Left cardiac atrium (tissue), 4 donors: ENCODE measurements at regions not wholly inside any gene's neighbourhood (a gene's known extent, or its start where the extent isn't known, plus 50 kb on each side); places are given as distances from the start of the nearest gene placed in this dataset.
"Not testable (repeated sequence)": the region's sequence is repeated elsewhere in the genome, so short reads cannot be mapped to it uniquely, and the experiment has no call there.

ENCODE experiments used
- ATAC-seq, 2 donors: fragments of 200-7000 bp; cut with Tn5 transposase; one replicate each; pipeline ENCODE4 v1.9.1; 2020; ENCODE audit warnings: mild to moderate bottlenecking in 2 of 2, moderate library complexity in 2 of 2
- DNase-seq: peaks from one replicate; pipeline ENCODE4 v3.0.0-alpha.2; 2020
- intact Hi-C, 2 donors: fragments of 100-400 bp; cut with DNase I; formaldehyde crosslinking; loops; one replicate each; pipeline versions ENCODE4 v1.14.1 to v1.15.1; 2022 to 2023
- donor health status: DM: no; HTN: yes; CAD: no.
- donor health status: DM: no; HTN: yes; CAD: no; lungs with severe emphysema.
- donor health status: DM: yes; HTN: yes; CAD: no.
- donor health status: Dilated cardiomyopathy.

GRCh38 chr6:112401083-112401482, 54.0 kb downstream of the RFPL4B start:
- intact Hi-C loops: no loop called here
- ATAC-seq (no peak), DNase-seq (no peak)

DNA sequence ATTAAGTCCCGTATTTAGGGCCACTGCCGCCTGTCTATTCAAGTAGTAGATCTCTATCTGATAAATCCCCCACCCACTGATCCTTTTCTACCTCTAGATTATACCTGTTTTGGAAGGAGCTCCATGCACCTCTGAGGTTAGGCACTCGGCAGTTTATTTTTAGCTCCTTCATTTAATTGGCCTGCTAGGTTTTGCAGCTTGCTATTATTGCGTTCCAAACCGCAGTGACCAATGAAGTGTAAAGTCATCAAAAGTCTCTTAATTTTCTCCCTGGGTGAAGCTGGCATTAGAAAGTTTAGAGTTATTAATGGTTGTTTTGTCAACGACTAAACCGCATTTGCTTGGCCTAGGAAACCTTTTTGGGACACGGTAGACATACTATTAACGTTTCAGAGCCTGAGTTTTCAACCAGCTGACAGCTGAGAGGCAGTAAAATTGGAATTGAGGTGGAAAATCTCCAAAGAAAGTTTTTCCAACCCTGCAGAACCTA, 60.0 kb downstream of the RFPL4B start:
- intact Hi-C loops: no loop called here

GRCh38 chr6:112408522-112408921, 61.4 kb downstream of the RFPL4B start:
- intact Hi-C loops: no loop called here
- DNase-seq: no peak
- no peak for ATAC-seq

More for the DNA sequence above, 60.0 kb downstream of the RFPL4B start:
- ATAC-seq (no peak), DNase-seq (no peak)

GRCh38 chr6:112409311-112409710, 62.2 kb downstream of the RFPL4B start:
- ATAC-seq: peak; percentile 63 to 68
- intact Hi-C loops: no loop called here
- no peak for DNase-seq

- DNase-seq (no peak), ATAC-seq (no peak)
- intact Hi-C loops: no loop called here
Observed at GRCh38 chr6:112413780-112414179, 66.7 kb downstream of the RFPL4B start.

DNA sequence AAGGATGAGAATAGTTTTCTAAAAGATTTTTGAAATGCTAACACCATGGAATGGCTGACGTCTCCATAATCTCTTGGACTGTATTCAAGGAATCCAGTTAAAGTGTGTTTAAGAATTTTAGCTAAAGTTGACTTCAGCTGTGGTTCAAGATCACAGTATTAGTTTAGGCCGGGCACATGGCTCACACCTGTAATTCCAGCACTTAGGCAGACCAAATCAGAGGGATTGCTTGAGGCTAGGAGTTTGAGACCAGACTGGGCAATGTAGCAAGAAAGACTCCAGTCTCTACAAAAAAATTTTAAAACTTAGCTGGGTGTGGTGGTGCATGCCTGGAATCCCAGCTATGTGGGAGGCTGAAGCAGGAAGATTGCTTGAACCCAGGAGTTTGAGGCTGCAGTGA, 68.2 kb downstream of the RFPL4B start:
- no peak for ATAC-seq
- no peak for DNase-seq
- intact Hi-C loops: no loop called here

DNA sequence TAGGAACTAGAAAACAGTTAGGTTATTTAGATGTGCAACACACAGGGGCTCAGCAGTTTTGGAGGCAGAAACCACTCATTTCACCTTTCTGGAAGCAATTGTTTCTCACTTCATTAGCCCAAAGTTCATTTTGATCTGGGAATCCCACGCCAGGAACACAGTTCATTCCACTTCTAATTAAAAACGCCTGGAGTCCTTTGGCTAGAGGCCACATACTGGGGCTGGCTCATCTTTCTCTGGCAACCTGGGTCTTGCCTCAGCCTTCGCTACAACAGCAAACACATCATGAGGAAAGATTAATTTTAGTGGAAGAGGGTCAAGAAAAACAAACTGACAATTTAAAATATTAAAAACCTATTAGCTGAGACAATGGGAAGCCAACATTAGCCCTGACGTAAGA, 69.7 kb downstream of the RFPL4B start:
- no peak for DNase-seq
- intact Hi-C loops: no loop called here
- ATAC-seq: peak in 1 of 2 donors; percentile 27

DNA sequence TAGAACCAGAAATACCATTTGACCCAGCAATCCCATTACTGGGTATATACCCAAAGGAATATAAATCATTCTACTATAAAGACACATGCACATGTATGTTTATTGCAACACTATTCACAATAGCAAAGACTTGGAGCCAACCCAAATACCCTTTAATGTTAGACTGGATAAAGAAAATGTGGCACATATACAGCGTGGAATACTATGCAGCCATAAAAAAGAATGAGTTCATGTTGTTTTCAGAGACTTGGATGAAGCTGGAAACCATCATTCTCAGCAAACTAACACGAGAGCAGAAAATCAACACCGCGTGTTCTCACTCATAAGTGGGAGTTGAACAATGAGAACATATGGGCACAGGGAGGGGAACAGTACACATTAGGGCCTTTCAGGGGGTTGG, 79.9 kb downstream of the RFPL4B start:
- ATAC-seq, intact Hi-C loops, DNase-seq: not testable (repeated sequence)

DNA sequence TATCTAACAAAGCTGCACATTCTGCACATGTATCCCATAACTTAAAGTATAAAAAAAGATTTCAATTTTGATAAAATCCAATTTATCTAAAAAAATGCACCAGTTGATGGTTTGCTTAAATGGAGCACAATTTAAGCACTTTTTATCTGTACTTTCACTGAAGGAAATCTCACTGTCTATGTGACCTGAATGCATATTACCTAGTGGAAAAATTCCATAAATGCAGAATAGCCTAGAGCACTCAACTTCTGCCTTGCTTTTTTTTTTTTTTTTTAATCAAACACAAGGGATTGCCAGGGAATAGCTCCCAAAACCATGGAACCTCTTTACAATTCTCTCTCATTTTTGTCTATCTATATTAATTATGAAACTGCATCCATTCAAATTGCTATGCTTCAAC, 80.4 kb downstream of the RFPL4B start:
- DNase-seq (no peak), ATAC-seq (no peak)
- intact Hi-C loops: no loop called here

DNA sequence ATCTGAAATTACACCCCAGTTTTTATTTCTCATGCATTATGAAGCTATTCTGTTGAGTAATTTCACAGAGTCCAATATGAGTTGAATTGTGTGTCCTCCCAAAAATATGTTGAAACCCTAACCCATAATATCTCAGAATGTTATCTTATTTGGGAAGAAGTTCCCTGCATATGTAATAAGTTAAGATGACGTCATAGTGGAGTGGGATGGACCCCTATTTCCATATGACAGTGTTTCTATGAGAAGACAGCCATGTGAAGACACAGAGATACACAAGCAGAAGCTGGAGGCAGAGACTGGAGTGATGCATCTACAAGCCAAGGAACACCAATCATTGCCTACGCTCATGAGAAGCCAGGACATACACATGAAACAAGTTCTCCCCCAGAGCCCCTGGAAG, 81.3 kb downstream of the RFPL4B start:
- ATAC-seq: no peak
- intact Hi-C loops: no loop called here
- DNase-seq: no peak

DNA sequence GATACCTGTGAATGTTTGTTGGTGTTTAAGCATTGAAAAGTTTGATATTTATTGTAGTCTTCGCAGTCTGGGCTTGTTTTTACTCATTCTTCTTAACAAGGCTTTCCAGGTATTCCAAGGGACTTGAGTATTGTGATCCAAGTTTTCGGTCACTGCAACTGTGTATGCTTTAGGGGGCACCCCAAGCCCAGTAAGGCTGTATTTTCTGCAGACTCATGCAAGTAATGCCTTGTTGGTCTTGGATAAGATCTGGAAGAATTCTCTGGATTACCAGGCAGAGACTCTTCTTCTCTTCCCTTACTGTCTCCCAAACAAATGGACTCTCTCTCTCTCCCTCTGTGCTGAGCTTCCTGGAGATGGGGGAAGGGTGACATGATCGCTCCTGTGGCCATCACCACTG, 82.1 kb downstream of the RFPL4B start:
- DNase-seq: no peak
- intact Hi-C loops: no loop called here
- ATAC-seq: no peak

DNA sequence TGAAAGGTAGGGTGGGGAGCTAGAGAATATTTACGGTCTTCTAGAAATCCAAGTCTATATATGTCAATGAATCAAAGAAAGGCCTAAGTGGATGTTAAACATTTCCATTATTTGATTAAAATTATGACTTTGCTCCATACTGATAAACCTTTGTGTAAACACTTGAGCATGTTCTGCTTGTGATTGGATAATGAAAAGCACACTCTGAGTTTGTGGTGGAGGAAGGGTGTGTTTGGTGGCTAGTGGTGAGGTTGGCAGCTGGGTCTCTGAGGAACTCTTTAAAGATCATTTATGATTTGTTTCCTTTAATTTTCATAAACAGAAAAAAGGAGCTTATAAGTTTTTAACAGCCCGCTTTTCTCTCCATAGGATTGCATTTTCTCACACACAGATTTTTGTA, 84.7 kb downstream of the RFPL4B start:
- DNase-seq: no peak
- ATAC-seq: no peak
- intact Hi-C loops: no loop called here

- no peak for ATAC-seq
- intact Hi-C loops: no loop called here
- no peak for DNase-seq
Observed at GRCh38 chr6:112432853-112433252, 85.7 kb downstream of the RFPL4B start.

- intact Hi-C loops: no loop called here
- no peak for ATAC-seq
- no peak for DNase-seq
Observed at GRCh38 chr6:112433457-112433856, 86.3 kb downstream of the RFPL4B start.

- intact Hi-C loops: no loop called here
- DNase-seq: no peak
- ATAC-seq: no peak
Observed at GRCh38 chr6:112434896-112435435, 87.8 kb downstream of the RFPL4B start.

- ATAC-seq (peak in 1 of 2 donors; percentile 19), DNase-seq (no peak)
- intact Hi-C loops: no loop called here
Observed at GRCh38 chr6:112437058-112437457, 89.9 kb downstream of the RFPL4B start.

- intact Hi-C loops: no loop called here
- ATAC-seq (peak in 1 of 2 donors; percentile 72), DNase-seq (no peak)
Observed at GRCh38 chr6:112439010-112439409, 91.9 kb downstream of the RFPL4B start.

- DNase-seq: no peak
- intact Hi-C loops: no loop called here
- ATAC-seq: no peak
Observed at GRCh38 chr6:112439432-112439831, 92.3 kb downstream of the RFPL4B start.

GRCh38 chr6:112441607-112442006, 94.5 kb downstream of the RFPL4B start:
- no peak for DNase-seq
- ATAC-seq: no peak
- intact Hi-C loops: no loop called here

DNA sequence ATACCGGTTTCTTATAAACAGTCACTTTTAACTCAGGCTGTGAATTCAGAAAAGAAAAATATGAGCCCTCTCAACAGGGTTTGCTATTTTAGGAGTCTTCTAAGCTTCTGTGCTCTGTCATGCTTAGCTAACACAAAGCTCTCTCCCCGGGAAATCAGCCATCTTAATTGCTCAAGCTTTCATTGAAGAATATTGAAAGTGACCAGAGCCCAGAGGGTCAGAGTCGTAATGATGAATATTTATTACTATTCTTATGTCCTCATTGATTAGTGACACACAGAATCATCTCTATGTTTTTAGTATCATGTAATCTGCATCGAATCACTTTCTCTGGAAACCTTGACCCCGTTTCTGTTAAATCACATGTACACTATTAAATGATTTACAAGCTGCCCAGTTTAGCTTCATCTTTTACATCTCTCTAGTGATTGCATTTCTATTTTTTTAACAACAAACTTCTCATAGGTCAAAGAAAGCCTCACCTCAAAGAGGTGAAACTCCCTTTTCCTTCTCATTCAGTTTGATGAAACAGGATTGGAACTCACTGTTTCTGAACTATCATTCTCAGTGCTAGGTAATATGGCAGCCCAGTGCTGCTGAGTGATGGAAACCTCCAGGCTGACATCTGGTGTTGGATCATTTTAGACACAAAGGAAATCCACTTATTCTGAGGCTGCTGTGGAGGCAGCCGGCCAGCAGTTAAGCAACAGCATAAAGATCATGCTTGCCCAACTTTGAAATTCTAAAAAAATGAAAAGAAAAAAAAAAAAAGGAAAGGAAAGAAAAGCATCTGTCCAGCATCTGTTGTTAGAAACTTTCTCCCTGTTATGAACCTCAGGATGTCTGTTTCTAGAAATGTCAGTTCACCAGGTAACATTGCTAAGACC, 96.3 kb downstream of the RFPL4B start:
- peak; percentile 87 for ATAC-seq
- intact Hi-C loops: no loop called here
- DNase-seq: peak; percentile 70

DNA sequence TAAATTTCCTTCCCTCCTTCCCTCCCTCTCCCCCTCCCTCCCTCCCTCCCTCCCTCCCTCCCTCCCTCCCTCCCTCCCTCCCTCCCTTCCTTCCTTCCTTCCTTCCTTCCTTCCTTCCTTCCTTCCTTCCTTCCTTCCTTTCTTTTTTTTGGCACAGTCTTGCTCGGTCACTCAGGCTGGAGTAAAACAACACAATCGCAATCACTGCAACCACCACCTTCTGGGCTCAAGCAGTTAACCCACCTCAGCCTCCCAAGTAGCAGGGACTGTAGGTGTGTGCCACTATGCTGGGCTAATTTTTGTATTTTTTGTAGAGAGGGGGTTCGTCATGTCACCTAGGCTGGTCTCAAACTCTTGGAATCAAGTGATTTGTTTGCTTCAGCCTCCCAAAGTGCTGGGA, 101.7 kb downstream of the RFPL4B start:
- DNase-seq, ATAC-seq, intact Hi-C loops: not testable (repeated sequence)
